ENCODE measurements at regions not wholly inside any gene's neighbourhood (a gene's known extent, or its start where the extent isn't known, plus 50 kb on each side); places are given as distances from the start of the nearest gene placed in this dataset.
A peak's percentile ranks its signal among the peaks of the same experiment; 100 is the strongest.

DNA sequence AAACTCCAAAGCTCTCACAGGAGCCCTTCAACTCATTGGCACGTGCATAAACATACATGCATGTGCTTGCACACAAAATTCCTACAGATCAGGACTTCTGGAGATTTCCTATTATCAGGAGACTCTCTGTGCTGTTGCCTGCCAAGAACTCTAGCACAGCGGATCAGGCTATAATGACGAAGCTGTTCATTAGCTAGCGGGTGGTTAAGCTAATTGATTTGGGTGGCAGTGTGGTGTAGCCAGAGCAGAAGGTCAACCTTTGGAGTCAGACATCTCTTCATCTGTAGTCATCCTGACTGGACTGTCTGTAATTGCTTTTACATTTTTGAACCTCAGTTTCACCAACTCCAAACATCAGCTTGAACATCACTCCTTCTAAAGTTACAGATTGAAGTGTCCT lies 69.0 kb downstream of the KIF2B start:
- no peak for DNase-seq (ENCODE audit: low read depth in 4 of 4, low spot score in 2 of 4)

DNA sequence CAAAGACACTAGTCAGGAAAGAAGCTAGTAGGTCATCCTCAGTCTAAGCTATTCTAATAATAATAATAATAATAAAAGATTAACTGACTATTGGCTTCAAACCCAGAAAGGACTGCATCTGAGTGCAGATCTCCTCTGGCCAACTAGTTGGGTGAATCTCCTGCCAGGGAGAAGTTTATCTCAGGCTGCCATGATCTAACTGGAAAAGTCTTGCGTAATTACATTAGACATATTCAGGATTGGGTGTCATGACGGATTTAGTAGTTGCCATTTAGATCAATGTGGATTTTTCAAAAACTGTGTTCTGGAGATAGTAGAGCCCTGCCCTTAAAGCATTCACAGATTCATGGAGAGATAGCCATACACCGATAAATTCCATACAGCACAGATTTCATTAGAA lies 69.5 kb downstream of the KIF2B start:
- DNase-seq (ENCODE audit: low read depth in 4 of 4, low spot score in 2 of 4) = no peak

DNA sequence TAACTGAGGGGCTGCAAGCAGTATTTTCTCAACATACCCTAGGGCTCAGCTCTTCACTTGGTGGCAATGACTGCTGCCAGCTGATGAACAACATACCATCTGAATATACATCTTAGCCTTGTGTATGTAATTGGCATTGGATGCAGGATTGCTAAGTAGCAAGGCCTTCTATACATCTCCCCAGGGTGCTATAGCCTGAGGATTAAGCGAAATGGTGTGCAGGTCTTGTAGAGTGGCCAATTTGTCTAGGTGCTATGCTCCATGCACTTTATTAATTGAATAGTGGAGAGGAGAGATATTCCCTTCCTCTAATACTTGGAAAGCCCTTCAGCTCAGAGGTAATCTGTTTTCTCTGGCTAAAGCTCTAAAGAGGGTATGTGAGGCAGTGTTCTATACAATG lies 71.9 kb downstream of the KIF2B start:
- DNase-seq (ENCODE audit: low read depth in 4 of 4, low spot score in 2 of 4) = no peak

DNA sequence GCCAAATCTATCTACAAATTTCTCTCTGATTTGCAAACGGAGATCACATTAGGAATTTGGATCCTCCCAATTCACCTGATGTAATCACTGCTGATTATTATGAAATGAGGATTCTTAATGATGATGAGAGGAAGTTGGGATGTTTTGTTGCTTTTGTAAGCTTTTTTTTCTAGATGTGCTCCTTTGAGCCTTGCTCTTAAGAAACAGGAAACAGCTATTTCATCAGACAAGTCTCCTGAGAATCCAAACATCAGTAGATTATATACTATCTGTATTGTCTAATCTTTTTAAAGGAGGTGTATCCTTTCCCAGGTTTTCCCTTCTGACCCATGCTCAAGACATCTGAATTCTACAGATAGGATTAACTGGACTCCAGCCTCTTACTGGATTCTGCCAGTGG lies 73.3 kb downstream of the KIF2B start:
- no peak for DNase-seq (ENCODE audit: low read depth in 4 of 4, low spot score in 2 of 4)

DNA sequence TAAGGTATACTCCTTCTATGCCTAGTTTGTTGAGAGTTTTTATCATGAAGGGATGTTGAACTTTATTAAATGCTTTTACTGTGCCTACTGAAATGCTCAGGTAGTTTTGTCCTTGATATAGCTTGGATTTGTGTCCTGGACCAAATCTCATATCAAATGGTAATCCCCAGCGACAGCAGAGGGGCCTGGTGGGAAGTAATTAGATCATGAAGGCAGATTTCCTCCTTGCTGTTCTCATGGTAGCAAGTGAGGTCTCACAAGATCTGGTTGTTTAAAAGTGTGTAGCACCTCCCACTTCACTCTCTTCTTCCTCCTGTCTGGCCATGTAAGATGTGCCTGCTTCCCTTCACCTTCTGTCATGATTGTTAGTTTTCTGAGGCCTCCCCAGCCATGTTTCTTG lies 78.2 kb downstream of the KIF2B start:
- DNase-seq (ENCODE audit: low read depth in 4 of 4, low spot score in 2 of 4) = no peak

DNA sequence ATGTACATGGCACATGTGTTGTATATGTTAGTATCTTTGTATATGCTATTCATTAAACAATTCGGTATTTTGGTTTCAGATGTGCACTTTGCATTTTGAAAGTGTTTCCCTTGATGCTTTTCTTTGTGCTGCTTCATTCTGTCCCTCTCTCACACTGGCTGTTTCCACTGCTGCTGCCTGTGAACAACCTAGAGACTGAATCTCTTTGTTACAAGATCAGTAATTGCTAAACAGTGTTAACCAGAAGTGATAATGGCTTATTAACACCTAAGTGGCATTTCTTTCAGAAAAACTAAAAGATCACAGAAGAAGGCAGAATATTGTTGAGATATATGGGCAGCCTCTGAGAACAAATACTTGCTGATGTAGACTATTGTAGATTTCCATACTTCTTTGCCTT lies 84.7 kb downstream of the KIF2B start:
- DNase-seq (ENCODE audit: low read depth in 4 of 4, low spot score in 2 of 4) = no peak

DNA sequence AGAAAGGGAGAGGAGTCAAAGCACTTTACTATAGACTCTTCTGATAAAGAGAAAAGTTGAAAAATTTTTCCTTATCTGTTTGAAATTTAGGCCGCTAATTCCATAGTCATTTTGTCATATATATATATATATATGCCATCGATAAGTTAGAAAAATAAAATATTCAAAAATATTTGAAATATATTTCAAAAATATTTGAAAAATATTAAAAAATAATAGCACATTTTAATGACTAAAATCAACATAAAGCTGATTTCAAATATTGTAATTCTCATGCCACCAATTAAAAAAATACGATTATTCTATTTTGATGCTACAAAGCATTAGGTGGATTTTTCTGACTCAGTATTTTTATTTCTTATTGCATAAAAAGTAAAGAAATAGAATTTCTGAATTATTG lies 87.1 kb downstream of the KIF2B start:
- DNase-seq (ENCODE audit: low read depth in 4 of 4, low spot score in 2 of 4) = no peak

DNA sequence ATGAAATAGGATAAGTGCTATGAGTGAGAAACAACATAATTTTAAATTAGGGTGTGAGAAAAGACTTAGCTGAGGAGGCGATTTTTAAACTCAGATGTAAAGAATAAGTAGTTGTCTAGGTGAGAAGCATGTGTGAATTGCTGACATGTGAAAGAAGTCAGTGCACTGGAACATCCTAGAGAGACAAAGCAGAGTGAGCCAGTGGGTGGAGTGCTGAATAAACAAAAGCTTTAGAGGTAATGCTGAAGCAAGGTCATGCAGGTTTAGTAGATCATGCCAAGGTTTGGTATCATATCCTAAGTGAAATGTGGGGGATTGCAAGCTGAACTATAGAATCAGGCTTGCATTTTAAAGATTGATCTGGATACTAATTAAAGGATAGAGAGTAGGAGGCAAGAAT lies 89.4 kb downstream of the KIF2B start:
- DNase-seq (ENCODE audit: low read depth in 4 of 4, low spot score in 2 of 4) = no peak

DNA sequence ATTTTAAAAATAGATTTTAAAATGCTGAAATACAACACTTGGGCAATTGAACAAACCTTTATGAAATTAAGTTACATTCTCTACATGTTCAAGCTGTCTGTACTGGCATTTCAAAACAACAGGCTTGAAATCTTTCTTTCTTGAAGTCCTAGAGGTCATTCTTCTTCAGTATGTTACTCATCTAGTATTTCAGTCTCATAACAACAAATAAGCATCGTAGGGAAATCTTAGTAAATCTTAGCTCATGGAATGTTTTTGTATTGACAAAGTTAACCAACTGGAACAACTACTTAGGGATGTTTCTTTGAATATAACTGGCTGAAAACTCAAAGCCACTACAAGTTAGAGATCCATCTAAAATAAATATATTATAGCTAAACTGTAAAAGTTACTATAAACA lies 96.6 kb downstream of the KIF2B start:
- no peak for DNase-seq (ENCODE audit: low read depth in 4 of 4, low spot score in 2 of 4)

DNA sequence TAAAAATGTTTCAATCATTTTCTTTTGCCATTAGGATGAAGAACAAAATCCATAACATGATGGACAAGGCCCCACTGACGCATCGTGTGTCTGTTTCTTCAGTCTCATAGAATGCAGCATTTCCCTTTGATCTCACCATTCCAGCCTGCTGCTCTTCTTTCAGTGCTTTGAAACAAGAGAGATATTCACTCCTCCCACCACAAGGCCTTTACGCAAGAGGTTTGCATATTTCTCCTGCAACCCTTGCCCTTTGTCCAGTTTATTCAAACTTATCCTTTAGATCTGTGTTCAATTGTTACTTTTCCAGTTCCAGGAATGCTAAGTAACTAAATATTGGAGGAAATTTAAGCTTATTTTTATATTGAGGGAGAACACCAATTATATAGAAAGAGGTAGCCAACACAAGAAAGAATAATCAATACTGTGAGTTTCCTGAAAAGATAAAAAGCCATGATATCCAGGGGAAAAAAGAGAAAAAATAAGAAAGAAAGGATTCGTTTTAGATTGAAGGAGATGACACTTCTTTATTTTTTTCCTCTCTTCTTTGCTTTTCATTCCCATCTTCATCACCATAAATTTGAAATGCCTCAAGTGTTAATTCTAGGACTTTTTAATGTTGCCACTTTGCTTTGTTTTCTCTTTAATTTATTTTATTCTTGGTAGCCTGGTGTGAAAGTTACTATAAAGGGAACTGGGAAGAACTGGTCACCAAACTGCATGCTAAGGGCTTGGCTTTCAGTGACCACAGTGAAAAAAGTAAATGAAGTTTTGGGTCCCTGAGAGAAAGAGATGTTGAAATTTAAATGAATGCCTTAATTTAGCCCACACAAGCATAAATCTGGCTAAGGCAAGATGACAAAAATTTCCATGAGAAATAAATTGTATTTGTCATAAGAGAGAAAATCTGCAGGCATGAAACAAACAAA lies 102.1 kb downstream of the KIF2B start:
- peak in 2 of 4 donors; percentile 6 for DNase-seq (ENCODE audit: low read depth in 4 of 4, low spot score in 2 of 4)

DNA sequence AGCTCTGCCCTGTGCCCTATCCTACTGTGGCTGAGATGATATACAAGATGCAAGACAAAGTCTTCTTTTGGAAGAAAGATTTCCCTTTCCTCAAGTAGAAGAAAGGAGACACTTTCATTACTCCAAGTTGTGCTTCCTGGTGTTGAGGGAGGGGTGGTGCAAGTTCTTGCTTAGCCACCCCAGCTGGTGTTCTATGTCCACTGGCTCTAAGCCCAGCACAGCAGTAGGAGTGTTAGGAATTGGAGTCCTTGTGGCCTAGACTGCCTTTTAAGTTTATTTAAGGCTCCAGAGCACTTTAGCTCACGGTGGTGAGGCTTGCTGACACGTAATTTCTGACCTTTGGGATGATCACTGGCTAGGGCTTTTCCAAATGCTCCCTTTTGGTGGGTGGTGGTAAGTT lies 109.7 kb downstream of the KIF2B start:
- DNase-seq (ENCODE audit: low read depth in 4 of 4, low spot score in 2 of 4) = no peak

DNA sequence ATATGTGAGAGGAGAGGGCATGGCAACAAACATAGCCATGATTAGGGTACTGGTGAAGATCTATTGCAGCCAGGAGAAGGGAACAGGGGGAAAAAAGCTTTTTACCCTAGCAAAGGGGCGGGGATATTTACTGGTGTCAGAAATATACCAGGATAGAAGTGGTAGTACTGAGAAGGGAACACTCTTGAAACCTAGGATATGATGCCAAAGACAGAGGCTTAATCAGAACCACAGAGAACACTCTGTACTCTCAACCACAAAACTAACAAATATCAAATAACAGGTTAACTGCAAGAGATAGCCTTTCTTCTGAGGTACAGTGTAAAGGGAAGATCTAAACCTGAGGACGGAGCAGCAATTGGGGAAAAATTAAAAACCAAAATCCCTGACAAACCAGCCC lies 112.2 kb downstream of the KIF2B start:
- DNase-seq (ENCODE audit: low read depth in 4 of 4, low spot score in 2 of 4) = no peak

DNA sequence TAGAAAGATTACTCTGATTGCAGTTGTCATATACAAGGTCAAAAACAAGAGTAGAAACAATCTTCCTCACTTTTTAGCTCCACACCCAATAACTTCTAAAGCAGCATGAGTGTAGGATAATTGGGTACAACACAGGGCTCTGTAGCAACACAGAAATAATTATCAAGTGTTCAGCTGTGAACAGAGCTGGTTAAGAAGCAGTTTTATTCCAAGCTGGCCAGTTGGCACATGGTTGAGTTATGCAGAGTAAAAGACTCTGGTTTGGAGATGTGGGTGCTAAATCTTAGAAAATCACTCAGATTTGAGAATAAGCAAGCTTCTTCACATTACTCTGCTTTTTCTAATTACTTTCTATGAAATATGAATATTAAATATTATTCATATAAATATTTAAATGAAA lies 118.5 kb downstream of the KIF2B start:
- no peak for DNase-seq (ENCODE audit: low read depth in 4 of 4, low spot score in 2 of 4)

DNA sequence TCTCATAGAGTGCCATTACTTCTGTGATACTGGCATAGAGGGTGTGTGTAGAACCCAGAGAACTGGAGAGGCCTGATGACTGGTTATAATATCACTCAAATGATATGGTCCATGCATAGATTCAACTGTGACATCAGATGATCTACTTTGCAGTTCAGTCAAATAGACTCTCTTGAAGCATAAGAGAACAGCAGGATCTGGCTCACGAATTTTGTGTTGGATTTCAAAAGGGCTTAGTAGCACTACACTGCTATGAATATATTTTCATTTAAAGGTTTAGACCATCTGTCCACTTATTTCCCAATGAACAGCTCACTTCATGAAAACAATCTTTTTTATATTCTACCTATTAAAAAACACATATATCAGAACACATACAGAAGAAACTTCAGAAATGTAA lies 119.7 kb downstream of the KIF2B start:
- no peak for DNase-seq (ENCODE audit: low read depth in 4 of 4, low spot score in 2 of 4)

DNA sequence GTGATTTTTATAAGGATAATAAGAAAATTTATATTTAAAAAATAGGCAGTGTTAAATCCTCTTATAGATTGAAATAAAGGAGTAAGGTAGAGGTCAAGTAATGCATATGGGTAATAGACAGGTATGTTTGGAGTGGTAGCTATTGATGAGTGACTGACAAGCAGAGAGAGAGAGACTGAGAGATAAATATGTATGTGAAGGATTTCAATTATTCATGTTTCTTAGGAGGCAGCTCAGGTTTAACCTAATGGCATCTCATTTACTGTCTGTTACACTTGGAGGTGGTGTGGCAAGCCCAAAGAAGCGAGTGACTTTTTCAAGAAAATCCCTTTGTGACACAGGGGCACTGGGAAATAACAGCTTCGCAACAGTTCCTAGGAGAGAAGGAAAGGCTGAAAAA lies 120.2 kb downstream of the KIF2B start:
- DNase-seq (ENCODE audit: low read depth in 4 of 4, low spot score in 2 of 4) = no peak

DNA sequence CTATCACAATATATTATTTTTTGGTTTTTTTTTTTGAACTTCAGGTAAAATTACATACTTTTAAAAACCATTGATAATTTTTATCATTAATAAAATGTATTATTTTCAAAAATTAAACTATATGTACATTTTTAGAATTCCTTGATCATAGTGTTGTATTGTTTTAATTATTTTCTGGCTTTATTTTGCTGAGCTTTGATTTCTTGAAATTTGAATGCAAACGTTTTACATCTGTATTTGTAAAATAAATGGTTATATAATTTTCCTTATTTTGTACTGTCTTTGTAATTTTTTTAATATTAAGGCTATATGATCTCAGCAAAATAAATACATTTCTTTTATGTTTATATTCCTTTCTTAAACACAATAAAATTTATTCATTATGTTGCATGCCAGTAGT lies 125.6 kb downstream of the KIF2B start:
- DNase-seq (ENCODE audit: low read depth in 4 of 4, low spot score in 2 of 4) = no peak

DNA sequence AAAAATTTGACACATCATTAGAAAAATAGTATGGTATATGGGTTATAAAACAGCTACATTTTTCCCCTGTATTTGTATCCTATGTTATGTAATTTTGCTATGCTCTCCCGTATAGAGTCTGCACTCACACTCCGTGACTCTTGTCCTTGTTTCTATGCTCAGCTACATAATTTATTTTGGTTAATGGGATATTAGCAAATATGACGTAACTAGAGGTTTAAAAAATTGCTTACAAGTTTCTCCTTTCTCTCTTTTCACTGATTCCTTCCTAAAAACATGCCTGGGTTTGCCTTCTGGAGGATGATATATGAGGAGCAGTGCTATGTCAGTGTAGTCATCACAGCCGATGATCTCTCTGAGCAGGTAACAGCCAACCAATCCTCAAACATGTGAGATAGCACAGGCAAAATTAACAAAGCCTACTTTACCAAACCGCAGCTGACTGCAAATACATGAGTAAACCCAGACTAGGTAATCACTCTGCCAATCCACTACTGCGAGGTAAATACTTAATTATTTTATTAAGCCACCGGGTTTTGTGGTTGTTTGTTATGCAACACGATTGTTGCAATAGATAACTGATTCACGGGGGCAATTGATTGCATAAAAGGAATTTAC lies 126.9 kb downstream of the KIF2B start:
- DNase-seq (ENCODE audit: low read depth in 4 of 4, low spot score in 2 of 4) = no peak

DNA sequence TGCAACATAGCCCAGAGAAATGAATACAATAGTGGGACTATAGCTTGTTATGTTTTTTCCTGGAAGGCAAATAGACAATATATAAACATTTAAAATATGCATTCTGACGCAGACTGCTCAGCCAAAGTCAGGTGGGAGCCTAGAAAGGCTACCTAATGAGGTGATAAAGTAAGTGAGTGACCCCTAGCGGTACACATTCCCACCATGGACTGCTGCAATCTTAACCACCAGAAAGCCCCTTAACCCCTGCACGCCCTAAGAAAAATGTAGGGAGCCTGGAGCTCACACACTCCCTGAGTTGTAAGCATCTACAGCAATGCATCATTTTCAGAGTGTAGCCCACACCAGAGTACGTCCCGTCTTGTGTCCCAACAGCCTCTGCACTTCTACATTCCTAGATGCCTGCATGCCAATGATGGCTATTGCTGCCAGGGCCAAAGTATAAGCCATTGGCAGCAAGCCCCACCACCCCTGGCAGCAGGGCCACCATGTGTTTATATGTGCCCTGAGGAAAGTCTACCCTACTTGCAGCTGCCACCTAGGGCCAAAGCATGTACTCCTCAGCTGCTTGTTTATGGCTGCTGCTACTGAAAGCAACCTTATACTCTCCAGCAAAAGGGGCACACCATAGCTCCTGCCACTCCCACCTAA lies 127.6 kb downstream of the KIF2B start:
- DNase-seq (ENCODE audit: low read depth in 4 of 4, low spot score in 2 of 4) = no peak

DNA sequence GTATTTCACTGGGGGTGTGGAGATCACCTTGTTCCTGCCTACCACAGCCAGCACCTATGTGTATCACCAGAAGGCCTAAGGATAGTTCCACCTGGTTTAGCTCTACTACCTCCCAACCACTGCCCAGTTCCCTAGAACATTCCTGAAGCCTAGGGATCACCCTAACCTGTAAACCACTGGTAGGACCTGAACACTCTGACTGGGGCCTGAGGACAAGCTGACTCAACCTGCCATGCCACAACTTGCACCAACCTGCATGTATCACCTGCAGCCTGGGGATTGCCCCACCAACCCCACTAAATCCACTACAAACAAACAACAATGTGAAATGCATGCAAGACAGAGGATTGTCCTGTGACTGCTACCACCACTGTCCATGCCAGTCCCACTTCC lies 128.1 kb downstream of the KIF2B start:
- no peak for DNase-seq (ENCODE audit: low read depth in 4 of 4, low spot score in 2 of 4)

DNA sequence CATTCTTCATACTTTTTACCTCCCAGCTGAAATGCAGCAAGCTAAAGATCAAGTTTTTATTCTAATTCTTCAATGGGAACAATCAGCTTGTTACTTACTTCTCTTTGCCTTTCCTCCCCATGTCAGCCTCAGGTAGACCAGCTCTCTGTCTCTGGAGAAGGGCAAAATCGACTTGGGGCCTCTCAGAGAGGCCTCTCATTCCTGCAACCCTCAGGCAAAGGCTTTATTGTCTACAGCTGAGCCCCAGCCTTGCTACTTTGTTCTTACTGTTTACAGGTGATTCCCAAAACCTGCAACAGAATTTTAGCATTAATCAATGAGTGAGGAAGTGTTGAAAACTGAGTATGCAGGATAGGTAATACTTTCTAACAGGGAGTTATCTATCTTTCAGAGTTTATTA lies 148.6 kb downstream of the KIF2B start:
- DNase-seq (ENCODE audit: low read depth in 4 of 4, low spot score in 2 of 4) = no peak

DNA sequence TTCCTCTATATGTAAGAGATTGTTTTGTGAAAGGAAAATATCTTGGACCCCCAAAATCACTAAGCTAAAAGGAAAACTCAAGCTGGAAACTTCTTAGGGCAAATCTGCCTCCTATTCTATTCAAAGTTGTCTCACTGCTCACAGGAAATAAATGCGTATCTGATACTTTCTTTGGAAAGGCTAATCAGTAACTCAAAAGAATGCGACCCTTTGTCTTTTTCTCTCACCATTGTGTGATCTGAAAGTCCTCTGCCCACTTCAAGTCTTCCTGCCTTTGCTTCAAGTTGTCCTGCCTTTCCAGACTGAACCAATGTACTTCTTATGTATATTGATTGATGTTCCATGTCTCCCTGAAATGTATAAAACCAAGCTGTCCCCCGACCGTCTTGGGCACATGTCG lies 157.3 kb downstream of the KIF2B start:
- DNase-seq (ENCODE audit: low read depth in 4 of 4, low spot score in 2 of 4) = no peak

DNA sequence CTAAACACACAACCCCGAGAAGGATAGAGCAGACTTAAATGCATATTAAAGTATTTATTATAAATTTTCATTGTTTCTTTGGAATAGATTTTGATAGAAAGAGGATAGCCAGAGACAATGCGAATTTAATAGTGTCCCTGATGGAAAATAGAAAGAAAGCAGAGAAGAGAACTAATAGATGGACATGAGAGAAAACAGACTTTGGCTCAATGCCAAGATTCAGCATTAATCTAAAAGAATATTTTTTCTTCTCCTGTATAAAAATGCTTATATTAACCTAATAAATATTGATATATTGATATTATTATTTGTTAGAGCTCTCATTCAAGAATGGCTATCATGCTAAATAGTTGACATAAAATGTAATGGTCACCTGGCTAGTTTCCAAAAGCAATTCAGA lies 173.4 kb downstream of the KIF2B start:
- DNase-seq (ENCODE audit: low read depth in 4 of 4, low spot score in 2 of 4) = no peak

Measured in left renal cortex interstitium (tissue), 4 donors.